Lung microvascular endothelial cell (primary cell): ENCODE measurements at regions not wholly inside any gene's neighbourhood (a gene's known extent, or its start where the extent isn't known, plus 50 kb on each side); places are given as distances from the start of the nearest gene placed in this dataset.

Experiments used
- DNase-seq, 2 donors: peaks; one replicate each; pipeline versions ENCODE4 v3.0.0 to v3.0.0-alpha.2; 2010; ENCODE audit warnings: low read depth in 2 of 2

DNA sequence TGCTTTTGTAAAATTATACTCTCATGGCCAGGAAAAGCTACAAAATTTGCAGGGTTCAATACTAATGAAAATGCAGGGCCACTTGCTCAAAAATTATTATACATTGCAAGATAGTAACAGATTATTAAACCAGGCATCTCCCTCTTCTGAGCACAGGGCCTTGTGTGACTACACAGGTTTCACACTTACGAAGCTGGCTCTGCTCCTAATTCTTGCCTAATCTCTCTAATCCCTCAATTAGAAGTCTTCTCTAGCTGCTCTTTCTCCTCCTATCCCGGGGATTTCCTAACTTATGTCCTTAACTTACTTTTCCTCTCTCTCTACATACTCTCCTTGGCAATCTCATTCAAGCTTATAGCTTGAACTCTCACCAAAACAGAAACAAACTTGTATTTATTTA, 168.3 kb downstream of the AREG start:
- DNase-seq: no peak

DNA sequence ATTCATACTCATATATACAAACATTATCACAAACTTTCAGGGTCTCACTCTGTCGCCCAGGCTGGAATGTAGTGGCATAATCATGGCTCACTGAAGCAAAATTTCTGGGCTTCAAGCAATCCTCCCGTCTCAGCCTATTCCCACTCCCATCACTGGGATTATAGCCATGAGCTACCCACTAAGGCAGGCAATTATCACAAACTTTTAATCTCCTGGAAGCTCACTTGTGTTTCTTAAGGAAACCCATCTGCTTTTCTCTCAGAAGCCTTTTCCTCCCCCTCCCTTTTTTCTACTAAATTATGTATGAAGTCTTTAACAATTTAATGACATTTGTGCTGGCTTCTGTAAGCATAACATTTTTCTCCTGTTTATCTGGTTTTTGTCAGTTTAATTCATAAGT, 170.5 kb downstream of the AREG start:
- DNase-seq: no peak

DNA sequence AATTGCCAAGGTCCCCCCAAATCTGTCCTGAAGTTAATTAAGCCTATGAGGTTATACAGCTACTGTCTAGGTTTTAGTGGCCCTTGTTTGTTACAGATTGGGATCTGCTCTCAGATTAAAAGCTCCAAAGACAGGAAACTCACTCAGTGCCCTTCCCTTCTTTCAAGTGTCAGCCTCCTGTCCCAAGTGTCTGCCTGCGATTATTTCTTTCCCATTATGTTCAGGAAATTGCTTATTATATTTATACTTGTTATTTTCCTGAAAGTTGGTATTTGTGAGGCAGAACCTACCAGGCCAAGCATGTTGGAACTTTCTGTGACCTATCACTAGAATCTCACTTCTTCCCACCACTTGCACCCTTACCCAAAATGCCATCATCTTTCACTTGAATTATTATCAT, 173.2 kb downstream of the AREG start:
- peak in 1 of 2 donors; percentile 58 for DNase-seq

DNA sequence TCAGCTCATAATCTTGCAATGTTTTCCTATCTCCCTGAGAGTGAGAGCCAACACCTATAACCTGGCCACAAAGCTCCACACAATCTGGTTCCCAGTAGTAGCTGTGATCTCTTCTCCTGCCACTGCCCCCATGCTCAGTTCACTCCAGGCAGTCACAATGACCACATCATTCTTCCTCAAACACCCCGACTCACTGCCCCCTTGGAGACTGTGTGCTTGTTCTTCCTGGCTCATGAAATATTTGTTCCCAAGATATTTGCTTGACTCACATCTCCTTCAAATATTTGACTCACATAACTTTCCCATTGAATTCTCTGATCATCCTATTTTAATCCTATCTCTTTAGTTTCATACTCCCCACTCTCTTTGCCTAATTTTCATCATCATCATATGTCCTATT, 173.7 kb downstream of the AREG start:
- peak in 1 of 2 donors; percentile 73 for DNase-seq

DNA sequence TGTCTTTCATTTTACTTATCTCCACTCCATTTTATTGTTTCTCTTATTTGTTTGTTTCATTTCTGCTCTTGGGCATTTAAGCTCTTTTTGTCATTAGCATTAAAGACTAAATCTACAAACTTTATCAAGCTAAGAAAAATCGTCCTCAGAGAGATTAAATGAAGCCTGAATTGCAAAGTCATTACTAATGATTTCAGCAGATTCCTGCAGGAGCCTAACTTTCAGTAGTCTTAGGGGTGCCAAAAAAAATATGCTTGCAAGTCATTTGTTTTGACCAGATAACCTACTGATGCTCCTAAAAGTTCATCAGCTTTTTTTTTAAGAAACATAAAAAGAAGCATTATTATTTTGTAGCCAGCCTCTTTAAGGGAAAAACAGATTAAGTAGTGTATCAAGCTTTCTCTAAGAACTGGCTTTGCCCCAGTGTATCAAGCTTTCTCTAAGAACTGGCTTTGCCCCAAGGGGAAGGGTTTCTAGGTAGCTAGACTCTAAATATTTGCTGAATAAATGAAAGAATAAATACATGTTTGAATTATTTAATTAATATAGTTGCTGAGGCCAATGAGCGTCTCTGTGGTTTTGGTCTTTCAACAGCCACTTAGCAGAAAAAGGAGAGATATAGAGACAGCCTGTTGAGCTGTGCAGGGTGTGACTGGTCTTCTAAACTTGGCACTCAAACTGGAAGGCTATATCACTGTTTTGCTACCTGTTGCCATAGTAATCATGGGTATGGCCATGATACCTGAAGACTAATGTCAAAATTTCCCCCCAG, 174.2 kb downstream of the BTC start:
- DNase-seq: no peak

DNA sequence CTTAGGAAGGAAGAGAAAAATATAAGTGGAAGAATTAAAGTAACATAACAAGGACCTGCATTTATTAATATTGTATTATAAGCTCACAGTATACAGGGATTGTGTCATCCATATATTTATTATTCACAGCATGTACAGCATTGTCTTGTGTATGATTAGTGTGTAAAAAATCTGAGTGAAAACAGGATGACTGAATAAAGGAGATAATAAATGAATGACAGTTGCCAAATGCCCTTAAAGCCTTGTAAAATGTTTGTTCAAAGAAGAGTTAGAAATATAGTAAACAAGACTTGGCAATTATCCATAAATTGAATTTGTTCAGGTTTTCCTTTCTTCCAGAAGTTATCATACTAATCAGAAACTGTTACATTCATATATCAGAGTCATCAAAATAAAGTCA, 172.7 kb downstream of the BTC start:
- peak in 1 of 2 donors; percentile 28 for DNase-seq

DNA sequence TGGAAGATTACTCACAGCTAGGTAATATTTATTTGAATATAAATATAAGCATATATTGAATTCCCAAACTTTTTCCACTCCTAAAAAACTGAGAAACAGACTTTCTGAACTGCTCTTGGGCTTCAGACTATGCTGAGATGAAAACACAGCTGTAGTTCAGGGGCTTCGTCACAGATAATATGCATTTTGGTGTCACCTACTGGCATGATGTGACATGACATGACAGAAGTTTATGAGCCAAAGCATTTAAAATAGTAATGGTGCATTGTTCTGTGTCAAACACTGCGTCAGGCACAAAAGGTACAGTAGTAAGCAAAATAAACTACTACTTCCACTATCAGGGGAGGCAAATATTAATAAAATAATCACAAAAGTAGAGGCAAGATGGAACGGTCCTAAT, 171.3 kb downstream of the BTC start:
- DNase-seq: peak; percentile 82 to 88

DNA sequence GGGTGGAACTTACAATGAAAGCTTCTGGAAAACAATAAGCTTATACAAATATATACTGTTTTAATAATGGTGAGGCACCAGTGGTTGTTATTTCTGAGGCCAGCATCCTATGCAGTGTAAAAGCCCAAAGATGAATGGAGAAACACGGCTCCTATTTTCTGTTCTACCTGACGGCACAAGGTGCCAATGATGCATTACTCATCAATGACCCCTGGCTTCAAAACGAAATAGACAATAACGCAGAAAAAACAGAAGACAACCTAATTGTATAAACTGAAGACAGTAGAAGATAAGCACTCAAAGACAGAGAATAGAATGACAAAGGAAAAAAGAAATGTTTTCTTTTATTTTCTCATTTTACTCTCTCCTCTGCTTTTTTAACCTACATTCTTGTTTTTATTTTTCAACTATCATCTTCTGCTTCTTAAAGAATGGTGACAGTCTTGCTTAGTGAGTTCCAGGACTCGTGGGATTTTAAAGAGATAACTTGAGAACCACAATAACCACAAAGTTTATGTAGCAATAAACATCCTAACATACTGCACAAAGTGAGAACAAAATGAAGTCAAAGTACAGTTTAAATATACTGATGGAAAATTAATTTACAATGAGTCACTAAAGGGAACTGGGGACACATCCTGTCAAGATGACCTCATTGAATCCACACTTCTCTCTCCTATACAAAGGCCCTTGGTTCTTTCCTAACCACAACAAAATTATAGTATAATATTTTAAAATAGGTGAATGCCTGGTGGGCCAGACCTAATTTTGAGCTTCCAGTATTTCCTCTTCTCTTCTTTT, 169.8 kb downstream of the BTC start:
- peak; percentile 92 for DNase-seq

DNA sequence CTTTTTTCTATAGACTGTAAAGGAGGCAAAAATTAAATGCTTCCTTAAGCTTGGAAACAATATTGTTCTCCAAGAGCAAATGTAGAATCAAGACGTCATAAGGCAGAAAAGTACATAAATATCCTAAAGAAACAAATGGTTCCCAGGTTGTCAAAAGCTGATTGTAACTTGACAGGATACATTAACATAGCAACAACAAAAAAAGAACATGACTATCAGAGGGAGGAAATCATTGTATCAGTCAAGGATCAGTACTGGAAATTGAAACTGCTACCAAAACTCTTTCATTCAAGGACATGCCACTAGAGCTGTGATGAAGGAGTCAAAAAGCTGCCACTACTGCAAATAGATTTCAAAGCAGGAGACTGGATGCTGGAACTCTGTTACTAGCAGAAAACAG, 168.3 kb downstream of the BTC start:
- peak in 1 of 2 donors; percentile 79 for DNase-seq

DNA sequence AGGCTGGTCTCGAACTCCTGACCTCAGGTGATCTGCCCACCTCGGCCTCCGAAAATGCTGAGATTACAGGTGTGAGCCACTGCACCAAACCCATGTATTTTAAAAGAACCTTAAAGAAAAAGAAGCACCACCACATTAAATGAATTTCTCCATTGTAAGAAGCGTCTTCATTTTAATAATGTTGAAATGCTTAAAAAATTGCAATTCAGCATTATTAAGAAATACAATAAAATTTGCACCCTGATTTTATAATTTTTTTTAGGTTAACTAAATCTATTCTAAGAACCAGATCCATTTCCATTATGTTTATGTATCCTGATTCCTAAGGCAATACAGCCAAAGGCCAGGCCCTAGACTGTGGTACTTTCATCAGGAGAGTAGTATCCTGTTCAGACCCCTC, 167.2 kb downstream of the BTC start:
- no peak for DNase-seq

DNA sequence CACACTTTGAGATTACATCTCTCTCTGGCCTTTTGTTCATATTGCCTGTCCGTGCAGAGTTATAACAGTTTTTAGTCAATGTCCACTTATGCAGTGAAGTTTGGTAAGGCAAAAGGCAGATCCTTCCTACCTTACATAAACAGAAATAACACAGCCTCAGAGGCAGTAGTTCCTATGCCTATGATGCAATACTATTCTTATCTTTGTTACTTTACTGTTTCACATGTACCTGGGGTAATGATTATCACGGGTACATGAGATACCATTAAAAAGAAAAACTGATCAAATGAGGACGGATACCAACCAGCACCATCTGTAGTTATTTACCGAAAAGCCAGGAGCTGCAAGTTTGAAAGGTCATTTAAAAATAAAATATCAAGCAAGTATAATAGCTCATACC, 166.8 kb downstream of the BTC start:
- no peak for DNase-seq

DNA sequence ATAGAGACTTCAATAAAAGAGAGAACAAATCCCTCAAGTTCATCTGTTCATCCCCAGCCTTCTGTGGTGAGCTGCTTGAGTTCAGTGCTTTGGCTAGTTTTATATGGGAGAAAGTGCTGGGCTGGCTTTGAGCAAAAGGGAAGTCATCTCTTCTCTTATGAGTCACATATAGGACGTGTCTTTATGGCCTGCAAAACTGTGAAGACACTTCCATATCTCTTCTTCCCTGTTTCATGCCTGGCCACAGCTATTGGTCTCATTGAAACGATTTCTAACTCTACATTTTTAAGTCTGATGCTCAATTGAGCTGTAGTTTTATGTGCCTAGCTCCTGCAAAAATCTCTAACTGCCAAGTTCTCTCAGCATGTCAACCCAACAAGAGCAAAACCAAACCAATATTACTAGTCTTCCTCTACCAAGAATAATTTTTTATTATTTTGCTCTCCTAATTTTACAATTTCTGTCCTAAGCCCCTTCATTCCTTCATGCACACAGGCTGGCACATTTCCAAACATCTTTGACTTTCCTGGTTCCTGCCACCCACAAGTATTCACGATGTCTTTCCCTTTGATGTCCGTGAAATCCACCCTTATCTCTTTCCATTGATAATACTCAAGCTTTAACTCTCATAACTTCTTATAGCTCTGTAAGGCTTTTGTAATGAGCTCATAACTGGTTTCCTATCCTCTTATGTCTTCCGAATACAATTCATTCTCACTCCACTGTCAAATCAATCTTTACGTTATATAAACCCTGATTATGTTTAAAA, 165.3 kb downstream of the BTC start:
- peak in 1 of 2 donors; percentile 22 for DNase-seq

DNA sequence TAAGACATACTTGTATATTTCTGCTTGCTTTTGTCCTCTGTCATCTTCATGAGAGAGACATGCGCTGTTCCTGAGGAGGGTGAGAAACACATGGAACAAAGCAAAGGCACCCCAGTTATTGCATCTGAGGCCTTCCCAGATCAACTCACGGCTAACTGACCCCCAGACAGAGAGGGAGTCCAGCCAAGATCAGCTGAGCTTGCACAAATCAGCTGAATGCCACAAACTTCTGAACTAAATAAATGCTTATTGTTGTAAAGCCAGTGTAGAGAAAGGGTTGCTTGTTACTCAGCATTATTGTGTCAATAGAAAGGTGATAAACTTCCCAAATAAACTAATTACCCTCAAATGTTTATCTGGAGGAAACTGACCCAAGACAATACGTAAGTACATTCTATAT, 163.8 kb downstream of the BTC start:
- DNase-seq: no peak

DNA sequence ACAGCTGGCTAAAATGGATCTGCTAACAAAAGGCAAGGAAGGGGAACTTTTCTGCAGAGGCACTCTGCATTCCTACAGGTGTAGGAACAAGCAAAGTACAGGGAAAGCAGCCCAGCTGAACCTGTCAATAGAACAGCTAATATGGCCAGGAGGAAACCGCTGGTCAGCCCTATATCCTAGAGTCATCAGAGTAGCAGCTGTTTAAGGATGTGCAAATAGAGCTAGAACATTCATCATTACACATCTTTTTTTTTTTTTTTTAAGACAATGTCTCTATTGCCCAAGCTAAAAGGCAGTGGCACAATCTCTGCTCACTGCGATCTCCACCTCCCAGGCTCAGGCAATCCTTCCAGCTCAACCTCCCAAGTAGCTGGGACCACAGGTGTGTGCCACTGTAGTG, 163.0 kb downstream of the BTC start:
- DNase-seq: peak in 1 of 2 donors; percentile 69

DNA sequence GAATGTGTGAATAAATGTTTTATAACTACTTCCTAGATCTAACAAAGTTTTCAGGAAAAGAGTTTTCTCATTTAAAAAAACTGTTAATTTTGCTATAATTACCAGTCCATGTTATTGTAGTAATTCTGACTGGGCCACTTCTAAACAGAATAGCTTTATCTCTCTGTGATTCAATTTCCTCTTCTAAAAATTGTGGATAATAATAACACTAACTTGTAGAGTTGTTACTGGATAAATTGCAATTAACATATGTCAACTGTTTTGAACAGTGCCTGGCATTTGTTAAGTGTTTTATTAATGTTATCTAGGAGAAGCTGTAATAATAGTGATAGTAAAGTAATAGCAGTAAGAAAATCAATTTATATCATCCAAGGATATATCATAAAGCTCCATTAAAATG, 162.3 kb downstream of the BTC start:
- no peak for DNase-seq

DNA sequence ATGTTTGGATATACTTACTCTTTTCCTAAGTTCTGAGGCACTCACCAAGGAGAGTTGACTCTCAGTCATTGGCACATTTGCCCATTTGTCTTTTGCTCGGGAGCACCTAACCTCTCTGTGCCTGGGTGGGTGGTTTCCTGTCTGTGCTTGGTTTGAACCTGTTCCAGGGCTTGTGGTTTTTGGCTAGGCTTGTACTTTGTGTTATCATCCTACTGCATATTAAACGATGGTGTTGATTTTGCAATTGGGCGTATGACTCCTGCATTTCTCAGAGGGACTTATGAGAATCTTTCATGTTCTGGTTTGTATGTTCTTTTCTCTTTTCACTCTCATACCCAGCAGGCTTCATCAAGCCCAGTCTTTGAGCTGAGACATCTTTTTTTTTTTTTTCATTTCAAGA, 161.7 kb downstream of the BTC start:
- peak; percentile 90 to 96 for DNase-seq

DNA sequence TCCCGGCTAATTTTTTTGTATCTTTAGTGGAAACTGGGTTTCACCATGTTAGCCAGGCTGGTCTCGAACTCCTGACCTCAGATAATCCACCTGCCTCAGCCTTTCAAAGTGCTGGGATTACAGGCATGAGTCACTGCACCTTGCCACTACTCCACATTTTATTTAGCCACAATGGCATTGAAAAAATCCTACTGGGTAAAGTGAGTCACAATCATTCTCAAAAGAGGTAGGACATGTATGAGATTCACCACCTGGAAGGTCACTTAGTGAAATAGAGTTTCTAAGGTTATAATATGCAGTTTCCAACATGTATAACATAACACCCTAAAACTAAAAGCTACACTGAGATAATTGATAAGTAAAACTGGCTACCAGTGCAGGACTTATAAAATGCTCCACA, 159.2 kb downstream of the BTC start:
- no peak for DNase-seq

DNA sequence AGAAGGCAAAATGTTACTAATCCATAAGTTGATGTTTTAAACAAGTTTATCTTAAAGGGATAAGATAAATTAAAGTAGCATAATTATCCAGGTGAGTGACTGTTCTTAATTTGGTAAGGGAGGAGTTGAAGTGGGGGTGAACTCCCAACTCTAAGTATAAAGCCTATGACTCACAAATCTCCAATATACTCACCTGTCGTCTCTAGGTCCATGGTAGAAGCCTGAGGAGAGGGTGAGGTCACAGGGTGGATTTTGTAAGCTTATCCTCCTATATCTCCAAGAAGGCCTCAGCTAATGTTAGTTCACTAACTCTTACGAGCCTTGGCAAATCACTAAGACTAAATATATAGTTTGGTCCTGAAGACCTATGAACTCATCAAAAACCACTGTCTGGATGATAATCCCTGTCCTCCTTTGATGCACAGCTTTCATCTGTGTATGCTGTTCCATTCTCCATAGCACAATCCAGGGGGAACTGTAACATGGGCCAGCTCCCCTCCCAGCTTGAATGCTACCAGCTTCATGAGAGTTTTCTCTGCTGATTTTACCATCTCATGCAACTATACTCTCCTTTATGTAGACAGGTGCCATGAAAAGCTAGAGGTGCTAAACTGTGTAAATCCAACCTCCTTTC, 158.7 kb downstream of the BTC start:
- no peak for DNase-seq

DNA sequence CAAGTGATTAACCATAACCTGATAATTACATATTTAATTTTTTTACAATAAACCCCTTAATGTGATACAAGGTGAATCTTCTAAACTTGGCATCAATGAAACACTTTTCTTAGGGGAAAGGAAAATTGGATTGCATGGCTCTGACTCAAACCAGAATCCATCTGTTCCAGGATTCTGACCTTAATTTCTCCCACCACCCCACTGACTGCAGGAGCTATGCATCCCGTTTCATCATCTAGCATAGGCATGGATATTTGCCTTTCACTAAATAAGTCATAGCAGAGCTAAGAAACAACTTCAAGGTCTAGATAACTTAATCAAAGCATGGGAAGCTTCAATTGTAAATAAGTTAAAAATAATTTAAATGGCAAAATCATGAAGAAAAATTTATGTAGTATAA, 156.3 kb downstream of the BTC start:
- DNase-seq: no peak

DNA sequence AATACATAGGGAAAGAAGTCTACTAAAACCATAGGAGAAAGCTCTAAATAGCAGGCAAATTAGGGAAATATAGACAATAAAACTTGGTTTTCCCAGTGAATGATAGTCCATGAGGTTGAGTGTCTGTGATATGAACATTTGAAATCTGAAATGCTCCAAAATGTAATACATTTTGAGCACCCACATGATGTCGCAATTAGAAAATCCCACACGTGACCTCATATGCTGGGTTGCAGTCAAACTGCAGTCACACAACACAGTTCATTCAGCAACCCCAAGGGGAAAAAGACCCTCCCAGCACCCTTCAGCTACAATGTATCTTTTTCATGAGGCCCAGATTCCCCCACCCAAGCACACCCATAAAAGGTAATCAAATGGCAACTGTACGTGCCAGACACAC, 155.6 kb downstream of the BTC start:
- DNase-seq: no peak

DNA sequence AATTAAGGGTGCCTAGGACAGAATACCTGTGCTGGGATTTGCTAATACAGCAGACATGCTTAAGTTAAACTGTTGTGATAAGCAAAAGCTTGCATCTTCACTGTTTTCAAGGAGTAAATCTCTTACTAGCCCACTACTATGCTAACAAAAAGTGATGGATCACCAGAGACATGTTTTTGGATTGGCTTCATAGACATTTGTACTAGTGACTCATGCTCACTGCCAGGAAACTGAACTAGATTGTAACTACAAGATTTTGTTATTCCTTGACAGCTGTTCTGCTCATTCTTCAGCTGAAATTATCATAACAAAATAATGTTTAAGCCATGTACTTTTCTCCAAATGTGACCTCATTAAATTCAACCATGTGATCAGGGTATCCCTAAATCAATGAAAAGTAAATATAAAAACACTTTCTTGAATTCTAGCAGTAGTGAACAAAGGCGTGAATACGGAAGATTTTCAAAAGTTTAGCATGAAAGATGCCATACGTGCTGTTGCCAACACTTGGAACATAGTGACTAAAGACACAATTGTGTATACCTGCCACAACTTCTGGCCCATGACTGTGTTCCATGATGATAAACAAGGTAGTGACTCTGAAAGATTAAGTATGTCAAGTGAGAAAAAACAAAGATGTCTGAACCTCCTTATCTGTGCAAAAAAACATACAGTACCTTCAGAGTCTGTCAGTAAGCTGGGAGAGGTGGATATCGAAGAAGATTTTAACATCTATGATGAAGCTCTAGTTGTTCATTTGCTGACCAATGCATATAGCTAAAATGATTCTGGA, 154.0 kb downstream of the BTC start:
- DNase-seq: peak; percentile 37 to 89
